ENCODE measurements at regions not wholly inside any gene's neighbourhood (a gene's known extent, or its start where the extent isn't known, plus 50 kb on each side); places are given as distances from the start of the nearest gene placed in this dataset.

- H2BK20ac ChIP-seq (ENCODE audit: low read length), result no peak overlapping the region
- no peak overlapping the region for H2AK5ac ChIP-seq (ENCODE audit: low read depth, low read length)
- no peak overlapping the region for H3K4me3 ChIP-seq (ENCODE audit: extremely low read depth in 1 of 4, insufficient read depth in 2 of 4, low read depth in 3 of 4, low read length in 4 of 4)
- no peak overlapping the region for H2BK5ac ChIP-seq (ENCODE audit: low read depth, low read length)
- H3K79me1 ChIP-seq (ENCODE audit: low read depth, low read length), result no peaks in the 10 kb centered on the region
- H4K20me1 ChIP-seq (replicated peaks in 1 of 2; ENCODE audit: control insufficient read depth in 1 of 2, insufficient read depth in 2 of 2, low read length in 2 of 2), result no peaks in the 10 kb centered on the region
- peaks cover 2 to 12% (median 6%) of the 10 kb centered on the region in 4 experiments; a peak in 4 of 7 replicates for H3K4me1 ChIP-seq (replicated peaks in 1 of 4; ENCODE audit: control insufficient read depth in 3 of 4, insufficient read depth in 4 of 4, low read length in 3 of 4)
- WGBS, 2 experiments (ENCODE audit: extremely low coverage in 1 of 2, insufficient coverage in 1 of 2, insufficient read length in 1 of 2, insufficient replicate concordance in 2 of 2, low coverage in 1 of 2, low lambda C conversion rate in 2 of 2, missing lambda C conversion rate in 1 of 2), result 86% methylated on average over 4 of the region's 4 CpGs; no CpG with 5 or more reads in 1 of the 2 experiments
- FAIRE-seq, result no peak
- H2AFZ ChIP-seq (ENCODE audit: low read length), result no peak overlapping the region
- no peak overlapping the region for H3K4me2 ChIP-seq (ENCODE audit: insufficient read depth in 1 of 2, low read depth in 2 of 2, low read length in 2 of 2)
- no peak overlapping the region for H3K14ac ChIP-seq (ENCODE audit: insufficient read length)
- no peak overlapping the region for H3K23ac ChIP-seq (ENCODE audit: insufficient read length)
- H3K27ac ChIP-seq (ENCODE audit: low read depth, low read length), result no peak overlapping the region
- no peak overlapping the region for H3K4ac ChIP-seq (replicated peaks; ENCODE audit: insufficient read length, low read depth, low read length)
- H3K36me3 ChIP-seq (ENCODE audit: control insufficient read depth in 2 of 4, insufficient read depth in 4 of 4, low read length in 3 of 4), result no peaks in the 10 kb centered on the region
- no peak overlapping the region; the same call in 1 of the 2 replicates for H4K8ac ChIP-seq (ENCODE audit: extremely low read depth, insufficient read depth, low read length)
- no peaks in the 10 kb centered on the region for H3K9me3 ChIP-seq (ENCODE audit: insufficient read depth in 2 of 2, low read depth in 1 of 2, low read length in 1 of 2)
- DNase-seq (ENCODE audit: low read depth in 1 of 2, low spot score in 2 of 2), result no peak
- no peaks in the 10 kb centered on the region for H3K79me2 ChIP-seq (ENCODE audit: control insufficient read depth in 1 of 2, insufficient read depth in 2 of 2, low read length in 2 of 2)
- H2BK12ac ChIP-seq (ENCODE audit: low read depth, low read length), result no peak overlapping the region
- H2BK15ac ChIP-seq (ENCODE audit: low read length), result no peak overlapping the region
- no peak overlapping the region for H4K5ac ChIP-seq (ENCODE audit: insufficient read length, low read depth, low read length)
- H3K56ac ChIP-seq (replicated peaks; ENCODE audit: insufficient read length, low read depth, low read length), result no peak overlapping the region
- POLR2A ChIA-PET (ENCODE audit: partially characterized antibody), result no interaction called here
- H3K9ac ChIP-seq (replicated peaks in 1 of 4; ENCODE audit: extremely low read depth in 1 of 4, low read depth in 3 of 4, low read length in 3 of 4), result no peak overlapping the region
- no peak overlapping the region for H4K91ac ChIP-seq (replicated peaks; ENCODE audit: insufficient read length, low read length)
- CTCF ChIA-PET (ENCODE audit: partially characterized antibody), result no interaction called here
- H2BK120ac ChIP-seq (replicated peaks; ENCODE audit: low read depth, low read length), result no peak overlapping the region
- no peaks in the 10 kb centered on the region; a peak in 1 of 7 replicates for H3K27me3 ChIP-seq (replicated peaks in 1 of 4; ENCODE audit: control insufficient read depth in 3 of 4, extremely low read depth in 1 of 4, insufficient read depth in 3 of 4, low read length in 3 of 4)
- TF ChIP-seq TCF12 (IDR thresholded peaks at IDR 0.05; ENCODE audit: low read depth, low read length) (no peak), EGR1 (IDR thresholded peaks at IDR 0.05; ENCODE audit: borderline replicate concordance, low read depth, low read length) (no peak), CBX8 (IDR thresholded peaks at IDR 0.05; ENCODE audit: borderline replicate concordance, low read depth, low read length) (no peak), SIX5 (IDR thresholded peaks at IDR 0.05; ENCODE audit: low read depth, low read length) (no peak), SP1 (IDR thresholded peaks at IDR 0.05; ENCODE audit: low read depth, low read length) (no peak), BCL11A (IDR thresholded peaks at IDR 0.05; ENCODE audit: low read depth in 2 of 2, low read length in 2 of 2) (no peak), MAFK (IDR thresholded peaks at IDR 0.05; ENCODE audit: low read depth, low read length) (no peak)
- TF ChIP-seq, protein P1, sequence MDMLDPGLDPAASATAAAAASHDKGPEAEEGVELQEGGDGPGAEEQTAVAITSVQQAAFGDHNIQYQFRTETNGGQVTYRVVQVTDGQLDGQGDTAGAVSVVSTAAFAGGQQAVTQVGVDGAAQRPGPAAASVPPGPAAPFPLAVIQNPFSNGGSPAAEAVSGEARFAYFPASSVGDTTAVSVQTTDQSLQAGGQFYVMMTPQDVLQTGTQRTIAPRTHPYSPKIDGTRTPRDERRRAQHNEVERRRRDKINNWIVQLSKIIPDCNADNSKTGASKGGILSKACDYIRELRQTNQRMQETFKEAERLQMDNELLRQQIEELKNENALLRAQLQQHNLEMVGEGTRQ (IDR thresholded peaks at IDR 0.05; ENCODE audit: low read length), result no peak
- TF ChIP-seq, protein P2, sequence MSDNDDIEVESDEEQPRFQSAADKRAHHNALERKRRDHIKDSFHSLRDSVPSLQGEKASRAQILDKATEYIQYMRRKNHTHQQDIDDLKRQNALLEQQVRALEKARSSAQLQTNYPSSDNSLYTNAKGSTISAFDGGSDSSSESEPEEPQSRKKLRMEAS (IDR thresholded peaks at IDR 0.05), result no peak
- peaks cover 2% of the 10 kb centered on the region; the same call in 1 of the 2 replicates for H3K23me2 ChIP-seq (ENCODE audit: low read depth, low read length)
- H3K18ac ChIP-seq (ENCODE audit: extremely low read depth, low read length), result no peak overlapping the region
Observed at GRCh38 chr1:59141267-59141863, 155.5 kb upstream of the FGGY start.

Data from H1 (cell line).